H1 (cell line): ENCODE measurements at regions not wholly inside any gene's neighbourhood (a gene's known extent, or its start where the extent isn't known, plus 50 kb on each side); places are given as distances from the start of the nearest gene placed in this dataset.

Experiments
- CTCF ChIA-PET: fragments of 300-600 bp; sonication (Branson Sonifier 250); formaldehyde crosslinking; loops from one replicate; lab custom pipeline; 2021; ENCODE audit not compliant: partially characterized antibody; lab: Charles Lee
- POLR2A ChIA-PET: fragments of 300-600 bp; sonication (Branson Sonifier 250); formaldehyde crosslinking; loops from one replicate; lab custom pipeline; 2021; ENCODE audit warnings: inconsistent platforms; ENCODE audit not compliant: partially characterized antibody; lab: Charles Lee
- DNase-seq, 2 experiments: peaks; one replicate each; pipeline versions ENCODE4 v3.0.0 to v3.0.0-alpha.2; 2010 to 2022; ENCODE audit warnings: low spot score in 2 of 2, low read depth in 1 of 2, mixed read lengths in 1 of 2
- FAIRE-seq: peaks from 2 replicates; lab custom pipeline; 2011; peaks lifted over from hg19 to GRCh38; lab: Jason Lieb, UNC
- H2AFZ ChIP-seq: 2 replicates; pipeline ENCODE4 v1.8.1; 2012; ENCODE audit warnings: low read length, inconsistent platforms
- H2AK5ac ChIP-seq: 2 replicates; pipeline ENCODE4 v1.6.1; 2013; ENCODE audit warnings: low read depth, low read length
- H2BK120ac ChIP-seq: replicated peaks from 2 replicates; pipeline ENCODE3; 2013; ENCODE audit warnings: low read depth, low read length, inconsistent platforms
- H2BK12ac ChIP-seq: 2 replicates; pipeline ENCODE4 v1.6.1; 2013; ENCODE audit warnings: low read depth, low read length
- H2BK15ac ChIP-seq: 2 replicates; pipeline ENCODE4 v1.6.1; 2013; ENCODE audit warnings: low read length
- H2BK20ac ChIP-seq: 2 replicates; pipeline ENCODE4 v1.6.1; 2013; ENCODE audit warnings: low read length
- H2BK5ac ChIP-seq: 2 replicates; pipeline ENCODE4 v1.6.1; 2013; ENCODE audit warnings: low read depth, low read length
- H3K14ac ChIP-seq: 2 replicates; pipeline ENCODE4 v1.6.1; 2013; ENCODE audit warnings: inconsistent platforms; ENCODE audit not compliant: insufficient read length
- H3K18ac ChIP-seq: 2 replicates; pipeline ENCODE4 v1.6.1; 2013; ENCODE audit warnings: low read length; ENCODE audit errors: extremely low read depth
- H3K23ac ChIP-seq: 2 replicates; pipeline ENCODE4 v1.6.1; 2013; ENCODE audit warnings: inconsistent platforms; ENCODE audit not compliant: insufficient read length
- H3K23me2 ChIP-seq: 2 replicates; pipeline ENCODE4 v1.6.1; 2013; ENCODE audit warnings: low read depth, low read length
- H3K27ac ChIP-seq: 2 replicates; pipeline ENCODE4 v1.6.1; 2011; ENCODE audit warnings: low read depth, low read length, inconsistent platforms
- H3K27me3 ChIP-seq, 4 experiments: replicated peaks in 1 of 4; 1 replicate in 1 of 4; 2 replicates in 3 of 4; pipeline versions ENCODE4 v1.6.1 to v1.8.1; 2011 to 2013; ENCODE audit warnings: low read length in 3 of 4, mild to moderate bottlenecking in 3 of 4, inconsistent platforms in 2 of 4, mixed read lengths in 2 of 4, moderate library complexity in 1 of 4; ENCODE audit not compliant: control insufficient read depth in 3 of 4, insufficient read depth in 3 of 4; ENCODE audit errors: extremely low read depth in 1 of 4
- H3K36me3 ChIP-seq, 4 experiments: 2 replicates each; pipeline versions ENCODE4 v1.6.1 to v1.8.1; 2011 to 2013; ENCODE audit warnings: mild to moderate bottlenecking in 4 of 4, low read length in 3 of 4, moderate library complexity in 2 of 4, control low read depth in 1 of 4, inconsistent platforms in 1 of 4; ENCODE audit not compliant: insufficient read depth in 4 of 4, control insufficient read depth in 2 of 4
- H3K4ac ChIP-seq: replicated peaks from 2 replicates; pipeline ENCODE3; 2013; ENCODE audit warnings: low read length, low read depth, mixed read lengths, inconsistent platforms; ENCODE audit not compliant: insufficient read length
- H3K4me1 ChIP-seq, 4 experiments: replicated peaks in 1 of 4; 1 replicate in 1 of 4; 2 replicates in 3 of 4; pipeline versions ENCODE4 v1.6.1 to v1.8.1; 2011 to 2013; ENCODE audit warnings: low read length in 3 of 4, inconsistent platforms in 2 of 4, mixed read lengths in 1 of 4; ENCODE audit not compliant: insufficient read depth in 4 of 4, control insufficient read depth in 3 of 4
- H3K4me2 ChIP-seq, 2 experiments: 2 replicates each; pipeline versions ENCODE4 v1.6.1 to v1.8.1; 2011 to 2013; ENCODE audit warnings: low read depth in 2 of 2, low read length in 2 of 2, control low read depth in 1 of 2, inconsistent platforms in 1 of 2, mild to moderate bottlenecking in 1 of 2; ENCODE audit not compliant: insufficient read depth in 1 of 2
- H3K4me3 ChIP-seq, 4 experiments: fragments of 200-600, 300-600 bp in 1 of 4; sonication (generic), shearing (Covaris generic), sonication (Bioruptor Twin) in 1 of 4; 2 replicates each; pipeline versions ENCODE4 v1.5.1 to v1.8.1; 2011 to 2016; ENCODE audit warnings: low read length in 4 of 4, low read depth in 3 of 4, control low read depth in 2 of 4, inconsistent platforms in 2 of 4, mild to moderate bottlenecking in 2 of 4, mixed read lengths in 1 of 4, moderate library complexity in 1 of 4; ENCODE audit not compliant: insufficient read depth in 2 of 4; ENCODE audit errors: extremely low read depth in 1 of 4
- H3K56ac ChIP-seq: replicated peaks from 2 replicates; pipeline ENCODE3; 2013; ENCODE audit warnings: low read depth, mild to moderate bottlenecking, mixed read lengths, low read length, inconsistent platforms; ENCODE audit not compliant: insufficient read length
- H3K79me1 ChIP-seq: 2 replicates; pipeline ENCODE4 v1.6.1; 2013; ENCODE audit warnings: low read depth, low read length, control low read depth
- H3K79me2 ChIP-seq, 2 experiments: 2 replicates each; pipeline versions ENCODE4 v1.6.1 to v1.8.1; 2012 to 2013; ENCODE audit warnings: low read length in 2 of 2, mild to moderate bottlenecking in 2 of 2, inconsistent platforms in 1 of 2; ENCODE audit not compliant: insufficient read depth in 2 of 2, control insufficient read depth in 1 of 2
- H3K9ac ChIP-seq, 4 experiments: replicated peaks in 1 of 4; 1 replicate in 1 of 4; 2 replicates in 3 of 4; pipeline versions ENCODE4 v1.6.1 to v1.8.1; 2011 to 2013; ENCODE audit warnings: low read depth in 3 of 4, low read length in 3 of 4, control low read depth in 2 of 4, mild to moderate bottlenecking in 2 of 4, moderate library complexity in 2 of 4, inconsistent platforms in 1 of 4; ENCODE audit errors: extremely low read depth in 1 of 4
- H3K9me3 ChIP-seq, 2 experiments: 2 replicates each; pipeline versions ENCODE4 v1.6.1 to v1.8.1; 2012 to 2013; ENCODE audit warnings: mild to moderate bottlenecking in 2 of 2, moderate library complexity in 2 of 2, control low read depth in 1 of 2, inconsistent platforms in 1 of 2, low read depth in 1 of 2, low read length in 1 of 2, mixed read lengths in 1 of 2; ENCODE audit not compliant: insufficient read depth in 2 of 2
- H4K20me1 ChIP-seq, 2 experiments: replicated peaks in 1 of 2; 2 replicates each; pipeline versions ENCODE3 to v1.8.1; 2011 to 2013; ENCODE audit warnings: inconsistent platforms in 2 of 2, low read length in 2 of 2, mild to moderate bottlenecking in 1 of 2; ENCODE audit not compliant: insufficient read depth in 2 of 2, control insufficient read depth in 1 of 2
- H4K5ac ChIP-seq: 2 replicates; pipeline ENCODE4 v1.6.1; 2013; ENCODE audit warnings: low read length, low read depth, mixed read lengths, inconsistent platforms; ENCODE audit not compliant: insufficient read length
- H4K8ac ChIP-seq: 2 replicates; pipeline ENCODE4 v1.8.0; 2013; ENCODE audit warnings: mild to moderate bottlenecking, moderate library complexity, low read length, inconsistent platforms; ENCODE audit not compliant: insufficient read depth; ENCODE audit errors: extremely low read depth
- H4K91ac ChIP-seq: replicated peaks from 2 replicates; pipeline ENCODE3; 2013; ENCODE audit warnings: low read length, mixed read lengths, inconsistent platforms; ENCODE audit not compliant: insufficient read length
- CREB1 ChIP-seq: IDR thresholded peaks from 2 replicates; pipeline ENCODE4 v1.6.1; 2012; ENCODE audit warnings: inconsistent platforms
- POLR2AphosphoS5 ChIP-seq: IDR thresholded peaks from 2 replicates; pipeline ENCODE4 v1.6.1; 2011; ENCODE audit warnings: low read depth, low read length
- RAD21 ChIP-seq, 2 experiments: IDR thresholded peaks in 1 of 2; conservative IDR thresholded peaks in 1 of 2; 2 replicates each; pipeline ENCODE4 v1.6.1; 2011; ENCODE audit warnings: low read depth in 2 of 2, low read length in 2 of 2, improper control_type of control experiment in 1 of 2, inconsistent platforms in 1 of 2, mild to moderate bottlenecking in 1 of 2, moderate library complexity in 1 of 2
- RBBP5 ChIP-seq: IDR thresholded peaks from 2 replicates; pipeline ENCODE4 v1.7.1; 2012; ENCODE audit warnings: low read depth, mild to moderate bottlenecking, inconsistent platforms, low read length, moderate library complexity, borderline replicate concordance
- SIN3A ChIP-seq, 2 experiments: IDR thresholded peaks in 1 of 2; conservative IDR thresholded peaks in 1 of 2; 2 replicates each; pipeline ENCODE4 v1.6.1; 2011 to 2012; ENCODE audit warnings: low read length in 2 of 2, improper control_type of control experiment in 1 of 2, low read depth in 1 of 2, mild to moderate bottlenecking in 1 of 2
- whole genome bisulfite sequencing, 2 experiments: shearing (Covaris generic) in 1 of 2; methylation state at CpG; one replicate each; pipeline versions ENCODE4 v1.1.6 to v1.1.7; 2013 to 2015; ENCODE audit warnings: low lambda C conversion rate in 2 of 2, mixed read lengths in 2 of 2, inconsistent platforms in 1 of 2, low coverage in 1 of 2, missing lambda C conversion rate in 1 of 2; ENCODE audit not compliant: insufficient replicate concordance in 2 of 2, insufficient coverage in 1 of 2, insufficient read length in 1 of 2; ENCODE audit errors: extremely low coverage in 1 of 2, missing lambda C conversion rate in 1 of 2; 5-methylcytosine and 5-hydroxymethylcytosine counted together
- TF ChIP-seq, protein P1 (sequence below): IDR thresholded peaks from 2 replicates; pipeline ENCODE4 v1.6.1; 2012; ENCODE audit warnings: inconsistent platforms

DNA sequence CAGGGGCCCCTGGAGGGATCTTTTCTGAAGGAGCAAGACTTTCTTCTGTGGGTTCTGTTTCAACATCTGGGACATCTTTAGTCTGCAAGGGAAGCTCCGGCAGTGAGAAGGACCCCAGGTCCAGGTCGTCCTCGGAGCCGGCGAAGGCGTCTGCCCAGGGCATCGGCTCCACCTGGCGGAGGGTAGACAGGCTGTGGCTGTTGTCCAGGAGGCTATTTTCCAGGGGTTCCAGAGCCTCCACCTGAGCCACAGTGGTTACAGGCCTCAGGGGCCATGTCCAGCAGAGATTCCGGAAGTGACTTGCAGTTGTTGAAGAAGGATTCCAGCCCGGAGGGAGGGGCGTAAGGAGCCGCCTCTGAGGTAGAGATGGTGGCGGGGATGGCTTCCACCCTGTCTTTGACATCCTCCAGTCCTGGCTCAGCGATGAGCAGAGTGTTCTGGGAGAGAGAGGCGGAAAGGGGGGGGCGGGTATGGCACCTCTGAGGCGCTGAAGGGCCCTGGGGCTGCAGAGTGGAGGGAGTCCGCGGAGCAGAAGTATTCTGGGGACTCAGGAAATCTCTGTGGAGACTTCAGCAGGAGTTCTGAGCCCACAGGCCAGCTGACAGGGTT, 891.3 kb upstream of the LRRTM1 start:
- H2BK20ac ChIP-seq: no peak overlapping the region
- H3K9me3 ChIP-seq: peaks cover 0 to 15% of the 10 kb centered on the region in 2 experiments; a peak in 1 of 4 replicates
- H3K23me2 ChIP-seq: no peaks in the 10 kb centered on the region
- H2AFZ ChIP-seq: no peak overlapping the region
- H3K79me2 ChIP-seq: no peaks in the 10 kb centered on the region
- H3K14ac ChIP-seq: no peak overlapping the region
- no peaks in the 10 kb centered on the region for H3K36me3 ChIP-seq
- TF ChIP-seq CREB1 (no peak), POLR2AphosphoS5 (no peak), RAD21 (IDR thresholded peaks at IDR 0.05 in 1 of 2, conservative IDR thresholded peaks at IDR 0.05 in 1 of 2; ENCODE audit: low read depth in 2 of 2, low read length in 2 of 2) (peak in 1 of 2 experiments; percentile 15; a peak in 1 of 4 replicates), SIN3A (conservative IDR thresholded peaks at IDR 0.05 in 1 of 2, IDR thresholded peaks at IDR 0.05 in 1 of 2; ENCODE audit: low read depth in 1 of 2, low read length in 2 of 2) (no peak), RBBP5 (no peak)
- TF ChIP-seq, protein P1, sequence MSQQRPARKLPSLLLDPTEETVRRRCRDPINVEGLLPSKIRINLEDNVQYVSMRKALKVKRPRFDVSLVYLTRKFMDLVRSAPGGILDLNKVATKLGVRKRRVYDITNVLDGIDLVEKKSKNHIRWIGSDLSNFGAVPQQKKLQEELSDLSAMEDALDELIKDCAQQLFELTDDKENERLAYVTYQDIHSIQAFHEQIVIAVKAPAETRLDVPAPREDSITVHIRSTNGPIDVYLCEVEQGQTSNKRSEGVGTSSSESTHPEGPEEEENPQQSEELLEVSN: no peak
- FAIRE-seq (no peak), DNase-seq (no peak)
- no peak overlapping the region for H2BK15ac ChIP-seq
- no peak overlapping the region for H3K4me2 ChIP-seq
- no peak overlapping the region for H4K8ac ChIP-seq
- no peak overlapping the region for H2BK120ac ChIP-seq
- CTCF ChIA-PET: no interaction called here
- H2BK12ac ChIP-seq: no peak overlapping the region
- H4K91ac ChIP-seq: no peak overlapping the region
- no peak overlapping the region for H3K9ac ChIP-seq
- no peaks in the 10 kb centered on the region for H4K20me1 ChIP-seq
- H3K4me1 ChIP-seq: no peaks in the 10 kb centered on the region
- no peak overlapping the region for H3K4ac ChIP-seq
- H2AK5ac ChIP-seq: no peak overlapping the region
- H3K23ac ChIP-seq: no peak overlapping the region
- no peak overlapping the region for H3K4me3 ChIP-seq
- no peak overlapping the region for H3K18ac ChIP-seq
- POLR2A ChIA-PET: no interaction called here
- H3K56ac ChIP-seq: no peak overlapping the region
- H3K27me3 ChIP-seq: no peaks in the 10 kb centered on the region
- no peak overlapping the region for H4K5ac ChIP-seq
- H3K79me1 ChIP-seq: no peaks in the 10 kb centered on the region
- 96% methylated on average over 13 of the region's 19 CpGs; no CpG with 5 or more reads in 1 of the 2 experiments for WGBS, 2 experiments
- H2BK5ac ChIP-seq: no peak overlapping the region
- no peak overlapping the region for H3K27ac ChIP-seq
